ENCODE measurements at regions not wholly inside any gene's neighbourhood (a gene's known extent, or its start where the extent isn't known, plus 50 kb on each side); places are given as distances from the start of the nearest gene placed in this dataset.

DNA sequence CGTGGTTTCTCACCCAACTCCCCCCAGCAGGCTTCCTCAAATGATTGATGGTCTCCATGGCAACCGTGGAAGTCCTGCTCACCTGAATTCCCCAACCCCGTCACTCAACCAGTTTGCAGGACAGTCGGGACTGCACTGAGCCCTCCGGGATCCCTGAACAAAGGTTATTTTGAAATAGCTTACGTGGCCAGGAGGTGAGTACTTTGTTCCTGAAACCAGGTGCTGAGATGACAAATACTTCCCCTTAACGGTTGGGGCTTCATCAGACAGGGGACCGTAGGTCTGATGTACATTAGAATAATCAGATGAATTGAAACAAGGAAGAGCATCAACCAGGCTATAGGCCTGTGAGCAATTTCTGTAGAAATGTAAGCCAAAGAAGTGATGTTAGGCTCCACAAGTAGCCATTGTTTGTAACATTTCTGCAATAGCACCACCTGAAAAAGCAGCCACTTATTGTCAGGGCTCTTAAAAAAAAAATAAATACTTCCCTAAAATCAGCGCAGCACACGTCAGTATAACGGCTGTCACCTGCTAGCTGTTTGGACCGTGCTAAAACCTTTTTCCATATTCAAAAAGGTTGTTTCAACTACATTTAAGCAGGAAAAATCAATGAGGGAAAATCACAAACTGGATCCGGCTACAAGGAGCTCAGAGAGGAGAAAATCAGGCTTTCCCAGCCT lies 206.4 kb upstream of the ID2 start:
- TF ChIP-seq, protein P1, sequence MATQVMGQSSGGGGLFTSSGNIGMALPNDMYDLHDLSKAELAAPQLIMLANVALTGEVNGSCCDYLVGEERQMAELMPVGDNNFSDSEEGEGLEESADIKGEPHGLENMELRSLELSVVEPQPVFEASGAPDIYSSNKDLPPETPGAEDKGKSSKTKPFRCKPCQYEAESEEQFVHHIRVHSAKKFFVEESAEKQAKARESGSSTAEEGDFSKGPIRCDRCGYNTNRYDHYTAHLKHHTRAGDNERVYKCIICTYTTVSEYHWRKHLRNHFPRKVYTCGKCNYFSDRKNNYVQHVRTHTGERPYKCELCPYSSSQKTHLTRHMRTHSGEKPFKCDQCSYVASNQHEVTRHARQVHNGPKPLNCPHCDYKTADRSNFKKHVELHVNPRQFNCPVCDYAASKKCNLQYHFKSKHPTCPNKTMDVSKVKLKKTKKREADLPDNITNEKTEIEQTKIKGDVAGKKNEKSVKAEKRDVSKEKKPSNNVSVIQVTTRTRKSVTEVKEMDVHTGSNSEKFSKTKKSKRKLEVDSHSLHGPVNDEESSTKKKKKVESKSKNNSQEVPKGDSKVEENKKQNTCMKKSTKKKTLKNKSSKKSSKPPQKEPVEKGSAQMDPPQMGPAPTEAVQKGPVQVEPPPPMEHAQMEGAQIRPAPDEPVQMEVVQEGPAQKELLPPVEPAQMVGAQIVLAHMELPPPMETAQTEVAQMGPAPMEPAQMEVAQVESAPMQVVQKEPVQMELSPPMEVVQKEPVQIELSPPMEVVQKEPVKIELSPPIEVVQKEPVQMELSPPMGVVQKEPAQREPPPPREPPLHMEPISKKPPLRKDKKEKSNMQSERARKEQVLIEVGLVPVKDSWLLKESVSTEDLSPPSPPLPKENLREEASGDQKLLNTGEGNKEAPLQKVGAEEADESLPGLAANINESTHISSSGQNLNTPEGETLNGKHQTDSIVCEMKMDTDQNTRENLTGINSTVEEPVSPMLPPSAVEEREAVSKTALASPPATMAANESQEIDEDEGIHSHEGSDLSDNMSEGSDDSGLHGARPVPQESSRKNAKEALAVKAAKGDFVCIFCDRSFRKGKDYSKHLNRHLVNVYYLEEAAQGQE (IDR thresholded peaks at IDR 0.05; ENCODE audit: low read depth), result no peak
- TF ChIP-seq RAD21 (IDR thresholded peaks at IDR 0.05; ENCODE audit: low read depth), result no peak
- no peak for TF ChIP-seq EP300 (IDR thresholded peaks at IDR 0.05; ENCODE audit: borderline replicate concordance)
- TF ChIP-seq YY1 (IDR thresholded peaks at IDR 0.05; ENCODE audit: low read depth), result no peak
- TF ChIP-seq, protein P2, sequence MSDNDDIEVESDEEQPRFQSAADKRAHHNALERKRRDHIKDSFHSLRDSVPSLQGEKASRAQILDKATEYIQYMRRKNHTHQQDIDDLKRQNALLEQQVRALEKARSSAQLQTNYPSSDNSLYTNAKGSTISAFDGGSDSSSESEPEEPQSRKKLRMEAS (IDR thresholded peaks at IDR 0.05), result no peak
- TF ChIP-seq TEAD4 (IDR thresholded peaks at IDR 0.05), result no peak
- TF ChIP-seq TAF1 (IDR thresholded peaks at IDR 0.05; ENCODE audit: low read depth), result no peak
- no peak for TF ChIP-seq CREB1 (IDR thresholded peaks at IDR 0.05; ENCODE audit: low read depth)
- no peak for TF ChIP-seq CEBPB (IDR thresholded peaks at IDR 0.05)
